IPS DF 4.7 (cell line): ENCODE measurements at regions not wholly inside any gene's neighbourhood (a gene's known extent, or its start where the extent isn't known, plus 50 kb on each side); places are given as distances from the start of the nearest gene placed in this dataset.
"Not testable (repeated sequence)": the region's sequence is repeated elsewhere in the genome, so short reads cannot be mapped to it uniquely, and the experiment has no call there.

Experiments
- DNase-seq: peaks from one replicate; pipeline ENCODE4 v3.0.0-alpha.2; 2013; ENCODE audit warnings: low spot score; ENCODE audit errors: extremely low read depth

DNA sequence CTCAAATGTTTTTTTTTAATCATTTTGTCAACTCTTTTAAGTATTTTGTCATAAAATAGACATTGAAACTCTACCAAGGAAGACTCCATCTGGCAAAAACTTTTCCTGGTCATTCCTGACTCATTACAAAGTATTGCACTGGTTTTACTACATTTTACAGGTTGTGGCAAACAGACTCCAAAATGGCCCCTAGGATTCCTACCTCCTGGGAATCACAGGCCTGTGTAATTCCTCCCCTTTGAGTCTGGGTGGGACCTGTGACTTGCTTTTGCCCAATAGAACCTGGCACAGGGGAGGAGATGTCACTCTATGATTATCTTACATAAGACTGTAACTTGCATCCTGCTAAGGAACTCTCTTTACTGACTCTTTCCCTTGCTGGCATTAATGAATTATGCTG is 123.6 kb upstream of the KCNJ6 start:
- DNase-seq = no peak

GRCh38 chr21:38041493-38041892 is 125.2 kb upstream of the KCNJ6 start:
- DNase-seq = no peak

- DNase-seq = no peak
These were observed 126.0 kb upstream of the KCNJ6 start for GRCh38 chr21:38042246-38042645.

GRCh38 chr21:38048167-38048566 is 131.9 kb upstream of the KCNJ6 start:
- no peak for DNase-seq

- DNase-seq = no peak
These were observed 138.1 kb upstream of the KCNJ6 start for GRCh38 chr21:38054334-38054733.

GRCh38 chr21:38056481-38056880 is 140.2 kb upstream of the KCNJ6 start:
- no peak for DNase-seq

- no peak for DNase-seq
These were observed 141.4 kb upstream of the KCNJ6 start for GRCh38 chr21:38057626-38058025.

- DNase-seq = no peak
These were observed 144.3 kb upstream of the KCNJ6 start for GRCh38 chr21:38060533-38060932.

- DNase-seq = no peak
These were observed 151.0 kb upstream of the KCNJ6 start for GRCh38 chr21:38067086-38067739.

DNA sequence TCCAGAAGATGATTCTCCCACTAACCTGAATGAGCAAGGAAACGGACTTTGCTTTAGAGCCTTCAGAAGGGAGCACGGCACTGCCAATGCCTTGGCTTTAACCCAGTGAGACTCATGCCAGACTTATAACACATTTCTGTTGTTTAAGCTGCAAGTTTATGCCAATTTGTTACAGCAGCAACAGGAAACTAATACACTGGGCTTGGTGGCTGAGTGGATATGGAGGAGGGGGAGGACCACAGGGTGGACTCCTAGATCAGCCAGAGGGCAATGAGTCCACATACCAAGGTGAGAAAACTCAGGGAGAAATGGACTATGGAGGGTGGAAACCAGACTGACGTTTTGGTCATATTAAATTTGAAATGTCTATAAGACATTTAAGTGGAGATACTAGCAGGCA is 156.2 kb upstream of the KCNJ6 start:
- no peak for DNase-seq

DNA sequence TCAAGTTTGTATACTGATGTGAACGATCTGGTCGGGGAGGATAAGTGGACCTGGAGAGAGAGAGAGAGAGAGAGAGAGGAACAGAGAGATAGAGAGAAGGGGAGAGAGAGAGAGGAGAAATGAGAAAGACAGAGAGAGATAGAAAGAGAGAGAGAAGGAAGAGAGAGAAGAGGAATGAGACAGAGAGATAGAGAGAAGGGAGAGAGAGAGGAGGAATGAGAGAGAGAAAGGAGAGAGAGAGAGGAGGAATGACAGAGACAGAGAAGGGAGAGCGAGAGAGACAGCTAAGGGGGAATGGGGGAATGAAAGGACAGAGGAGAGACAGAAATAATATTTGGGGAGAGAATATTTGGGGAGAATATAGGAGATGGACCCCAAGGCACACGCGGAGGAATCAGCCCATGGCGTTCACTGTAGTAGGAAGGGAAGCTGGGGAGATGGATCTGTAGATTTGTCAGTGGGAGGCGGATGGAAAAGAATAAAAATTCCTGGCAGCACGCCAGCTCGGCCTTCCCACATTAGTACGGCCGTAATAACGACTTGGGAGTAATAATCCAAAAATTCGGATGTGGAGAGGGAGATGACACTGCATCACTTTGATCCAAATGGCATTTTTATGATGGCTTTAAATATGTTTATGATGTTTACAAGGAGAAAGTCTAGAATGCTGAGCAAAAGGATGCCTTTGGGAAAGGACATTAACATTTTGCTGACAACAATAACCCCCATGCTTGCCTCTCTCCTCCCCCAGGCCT is 159.8 kb upstream of the KCNJ6 start:
- DNase-seq = no peak

DNA sequence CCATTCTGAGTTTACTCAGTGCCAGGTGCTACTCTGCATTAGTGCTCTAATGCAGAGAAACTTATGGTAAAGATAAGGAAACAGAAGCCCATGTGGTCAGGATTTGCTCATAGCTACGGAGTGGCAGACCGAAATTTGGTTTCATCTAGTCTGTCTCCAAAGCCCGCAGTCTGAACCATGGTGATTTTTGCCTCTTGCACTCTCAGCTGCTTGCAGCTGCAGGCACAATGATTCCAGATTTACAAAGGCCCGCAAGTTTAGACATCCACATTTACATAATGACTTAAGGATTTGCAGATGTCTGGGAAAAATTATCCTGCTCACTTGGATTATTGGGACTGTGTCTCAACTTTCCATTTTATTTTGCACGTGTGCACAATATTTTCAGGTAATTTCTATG is 161.3 kb upstream of the KCNJ6 start:
- no peak for DNase-seq

DNA sequence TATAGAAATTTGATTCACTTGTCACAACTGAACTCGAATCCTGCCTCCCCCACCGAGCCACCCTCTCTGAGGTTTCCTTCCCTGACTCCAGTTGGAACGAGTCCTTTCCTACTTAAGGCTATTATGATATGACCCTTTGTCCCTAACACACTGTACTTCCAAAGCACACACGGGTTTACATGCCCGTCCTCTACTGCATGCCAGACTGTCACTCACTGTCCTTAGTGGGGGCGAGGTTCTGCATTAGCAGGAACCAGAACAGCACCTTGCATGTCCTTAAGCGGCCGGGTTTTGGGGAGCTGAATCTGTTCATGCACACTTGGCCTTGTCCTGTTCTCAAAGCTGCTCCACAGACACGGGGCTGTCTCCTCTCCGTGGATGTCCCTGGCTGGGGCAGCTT is 164.6 kb upstream of the KCNJ6 start:
- DNase-seq = no peak

- DNase-seq = no peak
These were observed 165.5 kb upstream of the KCNJ6 start for GRCh38 chr21:38081708-38082107.

DNA sequence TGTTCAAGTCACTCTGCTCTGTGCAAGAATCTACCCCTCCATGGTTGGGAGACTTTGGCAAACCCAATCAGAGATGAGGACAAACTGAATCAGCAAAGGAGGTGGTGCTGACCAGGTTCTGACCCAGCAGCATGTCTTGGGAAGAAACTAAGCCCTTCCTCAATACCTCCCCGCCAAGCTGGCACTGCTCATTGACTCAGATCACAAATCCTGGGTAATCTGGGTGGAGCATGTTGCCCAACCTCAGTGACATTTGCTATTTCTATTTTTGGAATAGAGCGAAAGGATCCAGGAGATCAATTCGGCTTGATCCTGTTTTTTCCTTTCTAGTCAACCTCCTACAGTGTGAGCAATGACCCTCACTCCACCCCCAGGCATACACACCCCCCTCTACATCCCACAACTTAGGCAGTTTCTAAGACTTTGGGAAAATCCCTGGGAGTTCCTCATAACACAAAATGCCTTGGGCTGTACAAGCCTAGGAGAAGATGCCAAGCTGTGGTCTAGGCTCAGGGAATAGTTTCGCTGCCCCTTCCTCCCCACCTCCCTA is 166.8 kb upstream of the KCNJ6 start:
- DNase-seq = no peak

GRCh38 chr21:38083535-38083934 is 167.3 kb upstream of the KCNJ6 start:
- DNase-seq = no peak

- no peak for DNase-seq
These were observed 170.2 kb upstream of the KCNJ15 start for GRCh38 chr21:38086580-38086979.

GRCh38 chr21:38088916-38089762 is 167.7 kb upstream of the KCNJ15 start:
- no peak for DNase-seq

DNA sequence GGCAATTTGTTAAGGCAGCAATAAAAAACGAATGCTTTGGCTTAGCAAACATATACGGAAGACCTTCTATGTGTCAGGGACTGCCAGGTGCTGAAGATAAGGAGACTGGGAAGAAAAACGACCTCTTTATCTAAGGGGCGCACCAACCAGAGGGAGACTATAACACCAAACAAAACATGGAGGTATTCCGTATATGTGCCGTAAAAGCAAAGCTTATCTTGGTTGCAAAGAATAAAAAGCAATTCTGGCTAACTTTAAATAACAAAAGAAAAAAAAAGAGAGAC is 167.1 kb upstream of the KCNJ15 start:
- no peak for DNase-seq

- DNase-seq = not testable (repeated sequence)
These were observed 165.7 kb upstream of the KCNJ15 start for GRCh38 chr21:38091061-38091460.

DNA sequence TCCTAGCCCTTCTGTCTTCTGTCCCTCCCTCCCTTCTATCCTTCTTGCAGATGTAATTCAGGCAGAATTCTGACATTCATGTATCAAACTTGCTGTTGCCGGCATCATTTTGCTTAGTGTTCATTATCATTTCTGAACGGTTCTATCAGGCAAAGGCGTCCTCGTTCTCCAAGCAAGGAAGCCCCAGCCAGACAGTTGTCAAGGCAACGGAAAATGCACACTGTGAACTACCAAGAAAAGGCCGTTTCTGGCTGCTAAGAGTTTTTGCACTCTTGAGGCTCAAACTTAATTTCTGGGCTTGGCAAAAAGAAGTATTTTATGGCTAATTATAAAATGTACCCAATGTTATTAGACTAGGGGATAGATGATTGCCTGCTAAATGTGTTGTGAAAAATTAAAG is 164.7 kb upstream of the KCNJ15 start:
- no peak for DNase-seq

GRCh38 chr21:38095220-38095619 is 161.6 kb upstream of the KCNJ15 start:
- DNase-seq = no peak
